NCI-H146 (cell line): ENCODE measurements at regions not wholly inside any gene's neighbourhood (a gene's known extent, or its start where the extent isn't known, plus 50 kb on each side); places are given as distances from the start of the nearest gene placed in this dataset.

ENCODE experiments used
- DNase-seq: peaks from one replicate; lab custom pipeline; 2025; lab: John Stamatoyannopoulos, UW

DNA sequence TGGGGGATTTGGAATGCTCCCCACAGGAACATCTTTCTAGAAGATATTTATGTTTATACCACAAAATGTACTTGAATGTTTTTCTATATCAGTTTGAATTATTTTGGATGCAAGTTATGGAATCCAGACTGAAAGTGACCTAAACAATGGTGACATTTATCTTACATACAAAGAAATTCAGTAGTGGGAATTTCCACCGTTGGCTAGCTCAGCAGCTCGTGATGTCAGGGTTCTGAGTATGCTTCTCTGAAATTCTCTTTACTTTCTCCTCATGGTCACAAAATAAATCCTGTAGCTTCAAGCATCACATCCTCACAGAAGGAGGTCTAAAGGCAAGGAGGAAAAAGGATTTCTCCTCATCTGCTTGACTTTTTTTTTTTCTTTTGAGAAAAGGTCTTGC is 105.3 kb downstream of the AKAIN1 start:
- DNase-seq: no peak

DNA sequence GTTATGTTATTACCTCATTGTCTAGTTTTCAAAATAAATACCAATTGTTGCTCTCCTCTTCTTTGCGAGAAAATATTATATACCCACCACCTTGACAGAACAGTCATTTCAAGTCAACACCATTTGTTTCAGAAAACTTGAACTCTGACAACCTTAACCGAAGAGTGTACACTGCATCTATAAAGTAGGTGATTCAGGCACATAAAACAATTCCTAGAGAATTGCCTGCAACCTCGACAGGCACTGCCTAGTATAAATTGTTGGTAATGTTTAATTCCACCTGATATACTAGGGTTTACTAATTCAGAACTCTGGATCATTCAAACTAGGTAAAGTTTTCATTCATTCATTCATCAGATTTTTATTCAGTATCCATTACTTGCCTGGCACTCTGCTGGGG is 121.8 kb downstream of the AKAIN1 start:
- DNase-seq: no peak

DNA sequence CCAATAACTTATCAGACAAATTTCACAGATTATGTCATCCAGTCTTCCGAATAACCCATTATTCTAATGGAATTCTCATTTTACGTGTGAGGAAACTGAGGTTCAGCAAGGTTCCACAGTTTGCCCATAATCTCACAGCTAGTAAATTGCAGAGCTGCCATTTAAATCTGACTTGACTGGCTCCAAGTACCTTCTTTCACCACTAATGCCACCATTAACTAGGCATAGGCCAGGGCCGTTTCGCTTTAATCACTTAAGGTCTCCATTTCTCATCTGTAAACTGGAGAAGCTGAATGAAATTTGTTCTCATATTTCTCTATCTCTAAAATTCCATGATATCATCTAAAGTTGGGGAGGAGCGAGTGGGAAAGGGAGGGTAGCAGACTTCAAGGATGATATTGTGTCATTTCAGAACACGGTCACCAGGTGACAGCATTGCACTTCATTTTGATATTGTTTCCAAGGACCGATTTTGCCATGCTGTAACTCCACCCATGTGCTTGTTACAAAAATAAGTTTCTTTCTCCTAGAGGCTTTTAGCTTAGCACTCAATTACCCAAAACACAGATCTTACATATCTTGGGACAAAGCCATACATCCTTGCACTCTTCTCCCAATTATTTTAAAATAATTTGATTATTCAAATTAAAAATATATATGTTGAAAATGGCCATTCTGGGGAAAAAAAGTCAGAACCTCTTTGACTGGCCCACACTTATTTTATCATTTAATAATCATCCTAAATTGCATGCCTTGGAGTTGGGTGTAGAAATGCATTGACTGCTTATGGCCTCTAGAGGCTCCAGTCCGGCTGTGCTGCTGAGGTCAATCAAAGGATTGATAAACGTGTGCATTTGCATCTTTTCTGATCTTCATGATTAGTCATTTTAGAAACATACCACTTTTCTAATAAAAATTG is 123.8 kb downstream of the AKAIN1 start:
- DNase-seq: peak; percentile 55

DNA sequence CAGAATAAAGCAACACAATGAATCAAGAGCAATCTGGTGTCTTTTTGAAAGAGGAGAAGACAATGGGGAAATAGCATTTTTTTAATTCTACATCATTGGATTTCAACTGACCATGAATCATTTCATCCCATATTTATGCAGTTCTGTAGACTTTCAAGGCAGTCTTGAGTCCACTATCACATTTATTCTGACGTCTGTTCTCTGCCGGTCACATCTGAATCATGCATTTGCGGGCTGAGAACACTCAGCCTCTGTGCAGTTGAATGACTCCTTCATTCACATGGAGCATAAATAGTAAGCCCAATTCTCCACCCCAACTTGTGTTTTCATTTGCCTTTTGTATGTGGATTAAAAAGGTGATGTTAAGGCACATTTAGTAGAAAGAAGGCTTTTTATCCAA is 128.2 kb downstream of the AKAIN1 start:
- no peak for DNase-seq

DNA sequence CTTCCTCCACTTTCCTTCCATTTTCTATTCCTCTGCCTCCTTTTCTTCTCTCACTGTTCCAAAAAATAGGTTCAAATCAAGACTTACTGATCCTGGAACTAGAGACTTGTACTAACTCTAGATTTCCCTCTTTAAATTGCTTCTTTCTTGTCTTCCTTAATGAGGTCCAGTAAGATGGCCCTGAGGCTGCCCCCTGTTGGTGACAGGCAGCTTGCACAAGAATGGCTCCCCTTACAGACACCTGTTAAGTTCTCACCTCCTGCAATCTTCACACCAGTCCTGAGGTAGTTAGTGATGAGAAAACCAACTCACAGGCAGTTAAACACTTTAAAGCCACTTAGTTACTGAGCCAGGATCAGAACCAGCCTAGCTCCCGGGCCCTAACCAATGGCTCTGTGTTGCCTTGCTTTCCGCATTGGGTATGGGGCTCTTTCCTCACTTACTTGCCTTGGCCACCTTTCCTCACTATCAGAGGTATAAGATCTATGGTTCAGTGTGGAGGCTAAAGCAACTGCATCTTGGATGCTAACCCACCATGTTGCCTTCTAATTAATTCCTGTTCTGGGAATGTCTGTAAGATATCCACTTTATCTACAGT is 130.6 kb downstream of the AKAIN1 start:
- no peak for DNase-seq

DNA sequence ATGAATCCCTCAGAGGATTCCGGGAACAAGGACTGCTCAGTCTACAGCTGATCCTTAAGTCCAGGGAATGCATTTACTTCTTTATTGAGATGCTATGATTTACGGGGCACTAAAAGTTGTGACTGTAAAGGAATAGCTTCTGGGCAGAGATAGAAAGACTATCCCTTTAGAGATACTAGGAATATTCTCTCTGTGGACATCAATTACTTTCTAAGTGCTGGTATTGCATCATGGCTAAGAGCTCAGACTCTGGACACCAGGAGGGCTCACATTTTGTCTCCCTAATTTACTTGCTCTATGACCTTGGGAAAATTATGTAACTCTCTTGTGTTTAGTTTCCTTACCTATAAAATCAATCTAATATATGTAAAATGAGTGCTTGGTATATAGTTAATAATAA is 131.4 kb downstream of the AKAIN1 start:
- DNase-seq: no peak

- DNase-seq: no peak
Observed at GRCh38 chr18:5064841-5065370, 132.2 kb downstream of the AKAIN1 start.

DNA sequence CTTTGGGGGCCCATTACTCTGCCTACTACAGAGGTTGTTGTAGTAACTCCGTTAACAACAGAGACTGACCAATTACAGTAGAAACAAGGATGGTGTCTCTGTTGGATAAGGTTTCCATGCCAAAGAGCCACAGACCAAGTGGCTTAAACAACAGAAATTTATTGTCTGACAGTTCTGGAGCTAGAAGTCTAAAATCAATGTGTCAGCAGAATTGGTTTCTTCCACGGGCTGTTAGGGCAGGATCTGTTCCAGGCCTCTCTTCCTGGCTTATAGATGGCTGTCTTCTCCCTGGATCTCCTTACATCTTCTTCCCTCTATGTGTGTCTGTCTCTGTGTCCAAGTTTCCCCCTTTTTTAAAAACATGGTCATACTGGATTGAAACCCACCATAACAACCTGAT is 135.3 kb downstream of the AKAIN1 start:
- DNase-seq: no peak

GRCh38 chr18:5060543-5060942 is 136.5 kb downstream of the AKAIN1 start:
- no peak for DNase-seq

DNA sequence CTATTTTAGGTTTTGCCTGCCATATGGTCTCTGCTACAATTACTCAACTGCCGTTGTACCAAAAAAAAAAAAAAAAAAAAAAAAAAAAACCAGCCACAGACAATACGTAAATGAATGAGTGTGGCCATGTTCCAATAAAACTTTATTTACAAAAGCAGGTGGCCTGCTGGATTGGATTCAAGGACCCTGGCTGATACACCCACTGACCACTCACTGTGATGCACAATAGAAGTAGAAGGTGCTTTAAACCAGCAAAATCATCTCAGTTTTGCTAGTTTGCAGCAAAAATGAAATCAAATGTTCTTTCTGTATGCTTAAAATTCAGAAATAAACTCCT is 137.4 kb downstream of the AKAIN1 start:
- no peak for DNase-seq

GRCh38 chr18:5058768-5059695 is 138.0 kb downstream of the AKAIN1 start:
- DNase-seq: no peak

DNA sequence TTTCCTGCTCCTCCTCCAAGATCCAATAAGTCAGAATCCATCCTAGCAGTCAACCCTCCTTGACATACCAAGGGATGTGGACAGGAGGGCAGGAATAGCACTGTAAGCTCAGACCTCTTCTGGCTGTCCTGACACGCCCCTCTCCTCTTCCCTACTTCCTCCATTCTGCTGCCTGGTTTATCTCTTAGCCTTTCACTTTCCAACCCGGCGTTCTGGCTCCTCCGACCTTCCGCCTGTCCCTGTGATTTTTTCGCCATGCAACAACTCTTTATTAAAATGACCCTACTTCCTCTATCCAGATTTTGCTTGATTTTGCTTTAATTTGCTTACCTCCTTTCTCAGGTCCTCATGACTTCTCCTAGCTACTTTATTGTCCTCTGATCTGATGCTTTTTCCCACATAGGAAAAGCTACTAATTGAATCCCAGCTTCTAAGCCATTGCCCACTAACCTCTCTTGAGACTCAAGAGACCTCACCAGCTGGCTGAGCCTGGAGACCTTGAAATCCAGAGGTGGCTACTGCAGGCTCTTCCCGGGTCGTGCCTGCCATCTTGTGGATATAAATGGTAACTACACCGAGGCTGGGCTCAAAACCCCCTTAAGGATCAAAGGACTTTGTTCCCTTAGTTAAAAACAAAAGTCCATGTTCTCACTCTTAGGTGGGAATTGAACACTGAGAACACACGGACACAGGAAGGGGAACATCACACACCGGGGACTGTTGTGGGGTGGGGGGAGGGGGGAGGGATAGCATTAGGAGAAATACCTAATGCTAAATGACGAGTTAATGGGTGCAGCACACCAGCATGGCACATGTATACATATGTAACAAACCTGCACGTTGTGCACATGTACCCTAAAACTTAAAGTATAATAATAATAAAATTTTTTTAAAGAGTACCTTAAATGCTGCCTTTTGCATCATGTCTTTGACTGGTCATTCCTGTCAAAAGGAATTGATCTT is 139.4 kb downstream of the AKAIN1 start:
- peak; percentile 54 for DNase-seq

DNA sequence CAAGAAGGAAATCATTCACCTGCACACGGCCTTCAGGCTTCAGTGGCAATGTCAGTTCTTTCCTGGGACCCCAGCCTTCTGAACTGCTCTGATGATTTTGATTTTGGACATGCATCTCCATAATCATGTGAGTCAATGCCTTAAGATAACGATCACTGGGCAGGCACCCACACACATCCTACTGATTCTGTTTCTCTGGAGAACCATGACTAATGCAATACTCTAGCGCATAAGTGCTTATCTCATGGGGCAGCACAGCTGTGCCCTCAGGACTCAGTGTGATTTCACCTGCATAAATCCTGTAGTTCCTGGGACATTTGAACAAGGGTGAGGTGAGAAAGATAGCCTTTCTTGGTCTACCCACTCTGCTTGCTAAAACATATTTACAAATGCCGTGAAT is 144.6 kb downstream of the AKAIN1 start:
- no peak for DNase-seq

- DNase-seq: no peak
Observed at GRCh38 chr18:5051207-5051606, 145.8 kb downstream of the AKAIN1 start.

DNA sequence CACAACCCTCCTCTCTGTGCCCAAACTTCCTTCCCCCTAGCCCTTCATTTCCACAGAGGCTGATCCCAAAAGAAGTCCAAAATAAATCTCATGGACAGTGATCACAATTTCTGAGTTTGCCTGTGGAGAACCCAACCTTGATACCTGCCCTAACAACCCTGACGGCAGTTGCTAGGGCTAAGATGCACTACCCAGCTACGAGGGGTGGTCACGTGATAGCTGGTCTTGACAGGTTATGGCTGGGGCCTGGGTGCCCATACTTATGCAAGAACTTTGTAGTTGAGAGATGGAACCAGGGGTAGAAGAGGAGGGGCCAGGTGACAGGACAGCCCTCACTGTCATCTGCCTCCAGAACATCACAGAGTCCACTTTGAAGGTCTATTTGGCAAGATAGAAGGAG is 147.9 kb downstream of the AKAIN1 start:
- no peak for DNase-seq

DNA sequence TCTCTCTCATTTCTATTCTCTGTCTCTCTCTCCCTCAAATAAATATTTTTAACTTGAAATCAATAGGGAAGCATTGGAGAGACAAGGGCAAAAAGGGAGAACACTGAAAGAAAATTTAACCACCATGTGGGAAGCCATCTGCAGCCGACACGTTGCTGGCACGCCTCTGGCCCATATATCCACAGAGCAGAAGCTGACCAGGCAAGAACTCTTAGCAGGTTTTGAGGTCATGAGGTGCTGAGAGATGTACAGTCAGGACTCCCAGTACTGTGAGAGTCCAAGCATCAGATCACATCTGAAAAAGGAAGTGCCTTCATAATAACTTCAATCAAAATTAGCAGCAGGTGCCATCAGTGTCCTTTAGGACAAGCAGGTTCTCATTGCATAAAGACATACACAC is 156.6 kb downstream of the AKAIN1 start:
- DNase-seq: no peak

DNA sequence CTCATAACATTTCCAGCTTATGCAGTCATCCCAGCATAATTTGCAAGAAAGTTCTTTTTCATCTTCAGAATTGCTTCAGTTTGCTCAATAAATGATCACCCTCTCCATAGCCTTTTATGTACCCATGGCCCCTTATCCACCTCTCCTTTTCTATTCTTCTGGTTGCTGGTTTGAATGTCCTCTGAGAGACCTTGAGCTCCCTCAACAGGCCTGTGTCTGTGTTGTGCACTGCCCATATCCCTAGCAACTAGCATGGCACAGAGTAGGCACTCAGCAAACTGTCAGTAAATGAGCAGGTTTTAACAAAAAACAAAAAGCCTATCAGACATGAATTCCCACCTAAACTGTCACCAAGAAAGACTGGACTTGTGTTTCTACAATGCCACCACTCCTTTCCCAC is 160.5 kb downstream of the AKAIN1 start:
- no peak for DNase-seq

DNA sequence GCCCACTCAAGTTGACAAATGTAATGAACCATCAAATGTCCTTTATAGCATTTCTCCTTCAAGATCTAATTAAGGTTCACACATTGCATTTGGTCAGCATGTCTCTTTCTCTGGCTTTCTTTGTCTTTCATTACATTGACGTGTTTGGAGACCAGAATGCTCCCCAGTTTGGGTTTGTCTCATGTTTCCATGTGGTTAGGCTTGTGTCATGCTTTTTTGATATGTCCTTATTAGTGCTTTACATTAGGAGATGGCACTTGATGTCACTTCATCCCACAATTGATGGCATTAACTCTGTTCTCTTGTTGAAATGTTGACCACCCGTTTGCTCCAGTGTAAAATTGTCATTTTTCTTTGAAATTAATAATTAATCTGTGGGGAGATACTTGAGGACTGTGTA is 165.8 kb downstream of the AKAIN1 start:
- DNase-seq: no peak

DNA sequence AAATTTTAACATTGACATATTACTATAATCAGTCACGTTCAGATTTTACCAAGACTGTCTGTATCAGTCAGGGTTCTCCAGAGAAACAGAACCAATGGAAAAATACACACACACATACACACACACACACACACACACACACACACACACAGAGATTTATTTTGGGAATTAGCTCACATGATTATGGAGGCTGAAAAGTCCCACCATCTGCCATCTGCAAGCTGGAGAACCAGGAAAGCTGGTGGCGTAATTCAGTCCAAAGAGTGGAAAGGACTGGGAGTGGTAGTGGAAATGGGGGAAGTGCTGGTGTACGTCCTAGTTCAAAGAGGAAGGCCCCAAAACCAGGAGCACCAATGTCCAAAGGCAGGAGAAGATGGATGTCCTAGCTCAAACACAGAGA is 166.4 kb downstream of the AKAIN1 start:
- no peak for DNase-seq

DNA sequence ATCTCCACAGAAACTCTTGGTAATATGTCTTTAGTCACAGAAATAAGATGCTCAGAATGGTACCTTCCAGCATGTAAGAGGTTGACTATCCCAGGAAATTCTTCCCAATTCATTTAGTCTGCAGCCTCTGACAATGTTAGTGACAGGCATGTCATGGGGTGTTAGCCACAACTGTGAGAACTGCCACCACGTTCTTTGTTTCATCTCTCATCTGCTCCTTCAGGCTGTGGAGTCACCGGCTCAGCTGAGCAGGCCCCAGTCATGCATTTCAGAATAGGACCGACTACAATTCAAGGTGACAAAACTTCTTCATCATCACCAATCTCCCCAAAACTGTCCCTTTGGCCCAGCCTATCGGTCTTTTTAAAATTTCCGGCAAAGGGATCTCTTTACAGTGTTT is 167.5 kb downstream of the AKAIN1 start:
- DNase-seq: no peak

DNA sequence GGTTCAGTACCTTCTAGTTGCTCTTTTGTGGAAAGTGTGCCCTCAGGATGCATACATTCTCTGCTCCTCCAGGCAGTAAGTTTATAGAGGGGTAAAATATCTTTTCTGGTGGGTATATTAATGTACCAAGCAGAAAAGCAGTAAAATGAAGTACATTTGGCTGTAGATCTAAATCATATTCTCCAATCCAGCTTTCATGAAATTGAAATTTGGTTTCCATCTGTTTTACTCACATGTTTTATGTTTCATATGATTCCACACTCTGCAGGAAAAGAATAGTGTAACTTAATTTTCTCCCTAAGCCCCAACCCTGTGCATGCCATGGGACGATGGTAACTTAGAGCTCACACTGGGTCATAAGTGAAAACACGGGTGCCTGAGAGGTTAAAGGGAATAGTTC is 172.3 kb downstream of the AKAIN1 start:
- no peak for DNase-seq
